H1 (cell line): ENCODE measurements at regions not wholly inside any gene's neighbourhood (a gene's known extent, or its start where the extent isn't known, plus 50 kb on each side); places are given as distances from the start of the nearest gene placed in this dataset.

ENCODE experiments used
- JUN ChIP-seq: IDR thresholded peaks from 2 replicates; pipeline ENCODE4 v1.6.1; 2011; ENCODE audit warnings: low read depth, mild to moderate bottlenecking, improper control_type of control experiment, low read length
- NRF1 ChIP-seq: IDR thresholded peaks from 2 replicates; pipeline ENCODE4 v1.6.1; 2011; ENCODE audit warnings: mild to moderate bottlenecking, low read depth, low read length, improper control_type of control experiment
- SIX5 ChIP-seq: IDR thresholded peaks from 2 replicates; pipeline ENCODE4 v1.6.1; 2011; ENCODE audit warnings: mild to moderate bottlenecking, low read depth, low read length
- SRF ChIP-seq: IDR thresholded peaks from 2 replicates; pipeline ENCODE4 v1.6.1; 2011; ENCODE audit warnings: mild to moderate bottlenecking, low read depth, low read length, moderate library complexity
- TCF12 ChIP-seq: IDR thresholded peaks from 2 replicates; pipeline ENCODE4 v1.6.1; 2011; ENCODE audit warnings: low read depth, mild to moderate bottlenecking, low read length
- YY1 ChIP-seq: IDR thresholded peaks from 2 replicates; pipeline ENCODE4 v1.6.1; 2011; ENCODE audit warnings: low read depth, mild to moderate bottlenecking, low read length

GRCh38 chr15:61612111-61612510, 383.0 kb upstream of the RORA start (continued):
- TF ChIP-seq YY1 = no peak
- TF ChIP-seq JUN = no peak
- TF ChIP-seq TCF12 = no peak
- TF ChIP-seq NRF1 = no peak
- no peak for TF ChIP-seq SIX5
- TF ChIP-seq SRF = no peak
